ENCODE measurements at regions not wholly inside any gene's neighbourhood (a gene's known extent, or its start where the extent isn't known, plus 50 kb on each side); places are given as distances from the start of the nearest gene placed in this dataset.

GRCh38 chr10:6650586-6650985, 70.5 kb upstream of the PRKCQ start:
- TF ChIP-seq SP1 (CRISPR knock-in tag; conservative IDR thresholded peaks at IDR 0.05): no peak
- no peak for TF ChIP-seq CTCF (IDR thresholded peaks at IDR 0.05)
- no peak for TF ChIP-seq CBFB (CRISPR knock-in tag; IDR thresholded peaks at IDR 0.05; ENCODE audit: low read depth)
- TF ChIP-seq NFE2L1 (CRISPR knock-in tag; IDR thresholded peaks at IDR 0.05): no peak
- no peak for TF ChIP-seq USF2 (CRISPR knock-in tag; IDR thresholded peaks at IDR 0.05)
- no peak for TF ChIP-seq ATF6 (CRISPR knock-in tag; IDR thresholded peaks at IDR 0.05)
- TF ChIP-seq ELF4 (CRISPR knock-in tag; IDR thresholded peaks at IDR 0.05; ENCODE audit: low read depth): no peak
- no peak for TF ChIP-seq ZNF317 (CRISPR knock-in tag; IDR thresholded peaks at IDR 0.05; ENCODE audit: borderline replicate concordance, low read depth)
- TF ChIP-seq NFYB (CRISPR knock-in tag; conservative IDR thresholded peaks at IDR 0.05; ENCODE audit: low read depth): no peak
- no peak for TF ChIP-seq NR2C2 (CRISPR knock-in tag; IDR thresholded peaks at IDR 0.05)
